Left hindlimb (tissue), 1 donor: ENCODE measurements at regions not wholly inside any gene's neighbourhood (a gene's known extent, or its start where the extent isn't known, plus 50 kb on each side); places are given as distances from the start of the nearest gene placed in this dataset.
"Not testable (repeated sequence)": the region's sequence is repeated elsewhere in the genome, so short reads cannot be mapped to it uniquely, and the experiment has no call there.

Source experiments
- DNase-seq: peaks from one replicate; pipeline ENCODE4 v3.0.0-alpha.2; 2018

DNA sequence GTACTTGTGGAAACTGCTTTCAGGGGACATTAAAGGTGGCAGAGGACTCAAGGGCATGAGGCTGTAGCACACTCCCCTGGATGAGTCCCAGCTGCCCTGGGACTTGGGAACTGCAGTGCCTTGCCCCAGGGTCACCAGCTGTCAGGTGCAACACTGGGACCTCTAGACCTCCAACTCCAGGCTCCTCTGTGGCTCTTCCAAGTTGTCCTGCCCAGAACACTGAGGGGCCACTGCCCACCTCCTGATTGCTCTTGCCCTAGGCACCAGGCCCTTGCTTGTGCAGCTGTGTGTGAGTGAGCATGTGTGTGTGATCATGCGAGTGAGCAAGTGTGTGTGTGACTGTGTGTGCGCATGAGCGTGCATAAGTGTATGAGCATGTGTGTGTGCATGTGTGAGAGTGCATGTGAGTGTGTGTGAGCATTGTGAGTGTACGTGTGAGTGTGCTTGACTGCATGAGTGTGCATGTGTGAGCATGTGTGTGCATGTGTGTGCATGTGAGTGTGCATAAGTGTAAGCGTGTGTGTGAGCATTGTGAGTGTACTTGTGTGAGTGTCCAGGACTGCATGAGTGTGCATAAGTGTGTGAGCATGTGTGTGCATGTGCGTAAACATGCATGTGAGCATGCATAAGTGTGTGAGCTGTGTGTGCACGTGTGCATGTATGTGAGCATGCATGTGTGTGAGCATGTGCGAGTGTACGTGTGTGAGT is 301.5 kb downstream of the NDUFA10 start:
- no peak for DNase-seq

DNA sequence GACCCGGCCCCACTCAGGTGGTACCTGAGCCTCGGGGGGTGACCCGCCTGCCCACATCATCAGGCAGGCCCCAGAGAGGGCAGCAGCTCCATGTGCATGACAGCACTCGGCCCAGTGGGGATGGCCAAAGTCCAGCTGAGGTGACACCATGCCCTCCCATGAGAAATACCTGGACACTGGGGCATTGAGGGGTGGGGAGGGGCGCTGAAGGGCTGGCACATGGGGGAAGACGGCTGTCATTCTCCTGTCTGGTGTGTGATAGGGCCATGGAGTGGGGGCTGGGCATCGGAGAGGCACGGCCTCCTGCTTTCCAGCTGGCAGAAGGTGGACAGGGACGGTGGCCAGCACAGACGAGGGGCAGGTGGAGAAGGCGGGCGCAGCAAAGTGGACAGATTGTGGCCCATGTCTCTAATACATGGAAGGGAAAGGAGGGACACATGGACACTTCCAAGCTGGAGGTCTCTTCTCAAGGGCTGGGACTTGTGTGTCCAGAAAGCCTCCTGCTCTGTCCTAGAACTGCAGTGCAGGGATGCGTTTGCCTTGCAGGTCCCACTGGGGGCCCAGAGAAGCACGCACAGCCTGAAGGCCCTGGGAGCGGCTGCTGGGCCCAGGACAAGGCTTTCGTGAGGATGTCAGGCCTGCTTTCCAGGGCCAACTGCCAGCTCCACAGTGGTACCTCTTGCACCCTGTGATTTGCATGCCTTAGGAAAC is 302.2 kb downstream of the NDUFA10 start:
- no peak for DNase-seq

DNA sequence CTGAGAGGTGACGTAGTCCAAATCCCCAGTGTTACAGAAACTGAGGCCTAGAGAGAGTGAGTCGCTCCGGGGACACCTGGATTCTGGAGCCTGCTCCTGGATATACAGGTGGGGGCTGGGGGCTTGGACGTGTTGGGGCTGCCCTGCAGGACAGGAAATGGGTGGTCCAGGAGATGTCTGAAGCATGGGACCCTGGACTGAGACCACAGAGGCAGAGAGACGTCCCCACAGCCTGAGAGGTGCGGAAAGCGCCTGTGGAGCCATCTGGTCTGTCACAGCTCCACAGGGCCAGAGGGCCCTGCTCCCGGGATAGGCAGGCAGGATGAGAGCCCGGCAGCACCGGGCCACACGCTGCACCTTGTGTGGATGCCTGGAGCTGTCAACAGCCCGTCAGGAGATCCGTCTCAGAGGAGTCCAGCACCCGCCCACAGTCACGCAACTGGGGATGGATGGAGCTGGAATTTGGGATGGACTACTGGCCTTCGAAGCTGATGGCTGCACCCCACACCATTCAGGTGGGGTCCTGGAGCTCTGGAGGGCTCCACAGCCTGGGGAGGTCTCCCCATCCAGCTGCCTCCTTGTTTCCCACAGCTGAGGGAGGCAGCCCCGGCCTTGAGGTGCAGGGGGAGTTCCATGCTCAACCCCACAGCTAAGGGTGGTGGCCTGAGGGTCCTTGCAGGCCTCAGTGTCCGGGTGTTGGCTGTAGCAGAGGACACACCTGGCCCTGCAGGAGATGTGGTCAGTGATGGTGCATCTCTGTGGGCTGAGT is 303.0 kb downstream of the NDUFA10 start:
- no peak for DNase-seq

DNA sequence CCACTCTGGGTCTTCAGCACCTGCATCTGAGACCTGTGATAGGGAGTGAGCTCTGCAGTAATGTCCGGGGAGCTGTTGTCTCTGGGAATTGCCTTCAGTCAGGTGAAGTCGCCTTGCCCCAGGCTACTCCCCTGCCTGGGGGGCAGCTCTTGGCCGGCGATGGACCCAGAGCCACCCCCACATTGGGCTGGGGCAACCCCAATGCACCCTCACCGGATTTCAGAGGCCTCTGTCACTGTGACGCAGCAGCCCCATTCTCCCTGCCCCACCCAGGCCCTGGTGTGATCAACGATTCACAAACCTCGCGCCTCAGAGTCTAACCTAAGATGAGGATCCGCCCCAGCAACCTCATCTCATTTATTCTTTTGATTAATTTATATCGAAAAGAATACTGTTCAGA is 303.6 kb downstream of the NDUFA10 start:
- no peak for DNase-seq

DNA sequence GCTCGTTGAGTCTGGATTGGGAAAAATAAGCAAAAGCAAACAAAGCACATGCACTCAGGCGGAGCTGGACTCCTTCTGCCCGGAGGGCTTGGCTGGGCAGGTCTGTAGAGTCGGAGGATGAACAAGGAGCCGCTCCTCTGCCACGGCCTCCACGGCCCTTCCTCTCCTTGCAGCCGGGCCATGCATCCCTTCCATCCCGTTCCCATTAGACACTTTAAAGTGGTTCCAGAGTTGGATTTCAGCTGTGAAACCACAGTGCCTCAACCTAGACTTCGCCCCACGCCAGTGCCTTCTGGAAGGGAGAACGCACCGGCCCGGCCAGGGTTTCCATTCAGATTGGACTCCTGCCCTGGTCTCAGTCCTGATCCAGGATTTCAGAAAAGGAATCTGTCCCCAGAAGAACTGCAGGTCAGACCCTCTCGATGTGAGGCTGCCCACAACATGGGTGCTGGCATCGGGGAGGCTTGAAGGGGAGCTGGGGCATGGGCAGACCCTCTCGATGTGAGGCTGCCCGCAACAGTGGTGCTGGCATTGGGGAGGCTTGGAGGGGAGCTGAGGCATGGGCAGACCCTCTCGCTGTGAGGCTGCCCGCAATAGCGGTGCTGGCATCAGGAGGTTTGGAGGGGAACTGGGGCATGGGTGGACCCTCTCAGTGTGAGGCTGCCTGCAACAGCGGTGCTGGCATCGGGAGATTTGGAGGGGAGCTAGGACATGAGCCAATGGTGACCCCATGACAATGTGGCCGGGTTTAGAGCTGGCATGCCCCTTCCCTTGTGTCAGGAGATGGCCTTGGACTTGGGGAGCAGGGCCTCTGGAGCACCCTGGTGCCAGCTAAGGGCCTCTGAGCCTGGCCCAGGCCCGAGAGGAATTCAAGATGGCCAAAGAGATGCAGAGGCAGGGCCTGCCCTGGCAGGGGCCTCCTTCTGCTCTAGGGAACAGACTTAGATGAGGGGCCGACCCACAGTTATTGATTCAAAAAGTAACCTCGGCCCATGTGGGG is 304.5 kb downstream of the NDUFA10 start:
- DNase-seq: no peak

DNA sequence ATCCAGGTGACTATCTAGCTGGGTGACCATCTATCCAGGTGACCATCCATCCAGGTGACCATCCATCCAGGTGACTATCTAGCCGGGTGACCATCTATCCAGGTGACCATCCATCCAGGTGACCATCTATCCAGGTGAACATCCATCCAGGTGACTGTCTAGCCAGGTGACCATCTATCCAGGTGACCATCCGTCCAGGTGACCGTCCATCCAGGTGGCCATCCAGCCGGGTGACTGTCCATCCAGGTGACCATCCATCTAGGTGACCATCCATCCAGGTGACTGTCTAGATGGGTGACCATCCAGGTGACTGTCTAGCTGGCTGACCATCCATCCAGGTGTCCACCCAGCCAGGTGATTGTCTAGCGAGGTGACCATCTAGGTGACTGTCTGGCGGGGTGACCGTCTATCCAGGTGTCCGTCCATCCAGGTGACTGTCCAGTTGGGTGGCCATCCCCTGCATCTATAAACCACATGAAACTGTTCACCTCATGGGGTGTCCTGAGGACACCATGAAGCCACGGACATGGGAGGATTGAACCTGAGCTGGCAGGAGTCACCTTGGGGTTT is 305.3 kb downstream of the NDUFA10 start:
- no peak for DNase-seq

DNA sequence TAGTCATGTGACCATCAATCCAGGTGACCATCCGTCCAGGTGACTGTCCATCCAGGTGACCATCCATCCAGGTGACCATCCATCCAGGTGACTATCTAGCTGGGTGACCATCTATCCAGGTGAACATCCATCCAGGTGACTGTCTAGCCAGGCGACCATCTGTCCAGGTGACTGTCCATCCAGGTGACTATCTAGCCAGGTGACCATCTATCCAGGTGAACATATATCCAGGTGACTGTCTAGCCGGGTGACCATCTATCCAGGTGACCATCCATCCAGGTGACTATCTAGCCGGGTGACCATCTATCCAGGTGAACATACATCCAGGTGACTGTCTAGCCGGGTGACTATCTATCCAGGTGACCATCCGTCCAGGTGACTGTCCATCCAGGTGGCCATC is 306.2 kb downstream of the NDUFA10 start:
- not testable (repeated sequence) for DNase-seq

DNA sequence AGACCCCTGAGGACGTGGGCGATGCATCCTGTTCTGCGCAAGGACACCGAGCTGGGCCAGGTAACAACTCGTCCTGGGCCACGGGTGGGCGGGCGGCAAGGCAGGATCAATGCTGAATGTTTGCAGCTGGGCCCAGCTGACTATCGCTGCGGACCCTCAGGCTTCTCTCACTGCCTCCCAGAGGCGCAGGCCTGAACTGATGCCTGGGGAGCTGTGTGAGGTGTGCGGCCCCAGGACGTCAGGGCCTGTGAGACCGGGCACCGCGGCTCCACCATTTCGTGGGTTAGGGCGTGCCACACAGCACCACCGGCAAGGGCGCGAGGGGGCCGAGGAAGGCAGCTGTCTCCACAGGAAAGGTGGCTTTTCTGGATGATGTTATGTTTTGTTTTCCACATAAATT is 307.4 kb downstream of the NDUFA10 start:
- no peak for DNase-seq

DNA sequence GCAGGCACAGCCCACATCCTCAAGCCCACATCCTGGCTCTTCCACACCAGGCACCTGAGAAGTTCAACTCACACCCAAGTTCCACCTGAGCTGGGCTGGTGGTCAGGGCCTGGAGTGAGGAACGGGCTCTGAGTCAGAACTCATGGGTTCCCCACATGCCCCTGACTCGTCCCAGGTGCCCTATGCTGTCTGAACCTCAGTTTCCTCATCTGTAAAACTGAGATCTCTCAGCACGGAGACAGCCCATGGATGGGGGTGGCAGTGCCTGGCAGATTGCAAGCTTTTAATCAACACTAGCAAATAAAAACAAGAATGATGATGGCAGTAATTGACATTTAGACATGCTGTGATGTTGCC is 307.8 kb downstream of the NDUFA10 start:
- no peak for DNase-seq

DNA sequence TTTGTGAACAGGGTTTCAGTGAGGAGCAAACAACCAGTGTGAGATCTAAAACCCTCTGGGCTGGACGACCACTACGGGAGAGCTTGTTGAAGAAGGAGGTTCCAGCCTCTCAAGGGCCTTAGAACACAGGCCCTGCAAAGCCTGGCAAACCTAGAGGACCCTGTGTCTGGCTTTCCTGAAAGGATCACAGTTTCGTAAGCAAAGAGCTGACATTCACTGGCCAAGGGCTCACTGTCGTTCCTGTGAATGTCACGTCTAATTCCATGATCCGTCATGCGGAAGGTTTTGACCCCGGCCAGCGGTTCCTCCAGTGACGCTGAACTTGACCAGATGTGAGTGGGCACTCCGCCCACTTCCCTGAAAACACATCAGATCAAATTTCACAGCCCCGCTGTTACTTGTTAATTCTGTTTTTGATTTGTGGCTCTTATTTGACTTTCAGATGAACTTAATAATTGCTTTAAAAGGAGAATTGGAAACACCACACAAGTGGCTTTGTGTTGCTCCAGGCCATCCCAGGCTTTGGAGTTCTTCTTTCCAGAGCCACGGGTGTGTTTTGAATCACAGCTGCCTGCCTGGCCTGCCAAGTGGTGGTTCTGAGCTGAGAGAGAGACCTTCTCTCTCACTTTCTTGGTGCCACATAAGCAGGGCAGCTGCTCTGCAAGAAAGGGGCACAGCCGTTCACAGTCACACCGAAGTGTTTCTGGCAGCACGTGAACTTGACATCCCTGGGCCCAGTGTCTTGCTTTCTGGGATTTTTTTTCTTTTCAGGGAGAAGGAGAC is 308.4 kb downstream of the NDUFA10 start:
- DNase-seq: peak; percentile 75

DNA sequence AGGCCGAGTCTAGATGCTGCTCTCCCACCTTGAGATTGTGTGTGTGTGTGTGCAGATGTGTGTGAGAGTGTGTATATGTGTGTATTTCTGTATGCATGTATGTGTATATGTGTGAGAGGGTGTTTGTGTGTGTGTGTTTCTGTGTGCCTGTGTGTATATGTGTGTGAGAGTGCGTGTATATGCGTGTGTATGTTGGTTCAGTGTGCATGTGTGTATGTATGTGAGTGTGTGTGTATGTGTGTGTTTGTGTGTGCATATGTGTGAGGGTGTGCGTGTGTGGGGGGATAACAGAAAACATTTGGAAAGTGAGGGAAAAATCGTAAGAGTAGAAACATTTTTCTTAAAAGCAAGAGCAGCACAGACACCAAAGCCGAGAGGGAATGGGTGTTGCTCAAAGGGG is 309.1 kb downstream of the NDUFA10 start:
- no peak for DNase-seq

DNA sequence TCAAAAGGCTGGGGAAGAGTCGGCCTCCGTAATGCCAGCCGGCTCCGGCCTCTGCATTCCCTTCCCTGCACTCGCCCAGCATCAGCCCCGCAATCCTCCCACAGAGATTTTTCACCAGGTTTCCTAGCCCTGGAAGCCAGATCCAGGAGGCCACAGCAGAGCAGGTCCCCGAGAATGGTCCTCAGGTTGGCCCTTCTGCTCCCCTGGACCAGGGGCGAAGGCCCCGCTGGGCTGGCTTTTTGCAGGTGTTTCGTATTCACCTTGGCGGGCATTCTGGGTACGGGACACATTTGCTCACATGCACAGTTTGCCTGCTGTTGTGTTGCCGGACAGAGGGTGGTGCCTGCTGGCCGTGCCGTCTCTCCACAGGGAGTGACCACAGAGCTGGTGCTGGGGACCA is 309.5 kb downstream of the NDUFA10 start:
- DNase-seq: no peak

DNA sequence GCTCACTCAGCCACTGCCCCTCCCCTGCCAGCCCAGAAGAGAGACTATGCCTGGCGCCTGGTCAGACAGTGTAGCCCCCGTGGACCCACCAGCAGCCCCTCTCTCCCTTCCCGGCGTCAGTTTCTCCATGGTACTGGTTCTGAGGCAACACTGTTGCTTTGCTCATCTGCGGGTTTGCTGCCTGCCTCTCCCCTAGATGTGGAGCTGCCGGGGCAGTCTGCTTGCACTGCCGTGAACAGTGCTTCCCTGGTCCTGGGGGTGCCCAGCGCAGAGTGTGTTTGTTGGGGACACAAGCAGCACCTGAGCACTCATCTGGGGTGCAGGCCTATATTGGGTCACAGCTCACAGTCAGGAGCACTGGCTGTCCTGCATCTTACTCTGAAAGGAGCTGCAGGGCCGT is 309.9 kb downstream of the NDUFA10 start:
- no peak for DNase-seq

DNA sequence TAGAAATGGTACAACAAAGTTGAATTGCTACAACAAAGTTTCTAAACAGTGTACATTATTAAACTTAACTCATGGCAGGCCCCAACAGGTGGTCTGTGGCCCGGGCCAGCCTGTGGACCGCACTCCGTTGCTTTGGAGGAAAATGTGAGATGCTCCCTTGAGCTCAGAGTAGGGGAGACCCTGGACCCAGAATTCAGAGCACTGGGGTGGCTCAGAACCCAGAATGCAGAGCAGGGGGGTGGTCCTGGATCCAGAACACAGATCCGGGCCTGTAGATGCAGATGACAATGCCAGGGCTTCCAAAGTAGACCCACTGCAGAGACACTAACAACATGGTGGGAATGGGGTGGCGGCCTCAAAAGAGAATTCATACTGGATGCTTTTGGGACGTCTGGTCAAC is 311.0 kb downstream of the NDUFA10 start:
- DNase-seq: no peak

DNA sequence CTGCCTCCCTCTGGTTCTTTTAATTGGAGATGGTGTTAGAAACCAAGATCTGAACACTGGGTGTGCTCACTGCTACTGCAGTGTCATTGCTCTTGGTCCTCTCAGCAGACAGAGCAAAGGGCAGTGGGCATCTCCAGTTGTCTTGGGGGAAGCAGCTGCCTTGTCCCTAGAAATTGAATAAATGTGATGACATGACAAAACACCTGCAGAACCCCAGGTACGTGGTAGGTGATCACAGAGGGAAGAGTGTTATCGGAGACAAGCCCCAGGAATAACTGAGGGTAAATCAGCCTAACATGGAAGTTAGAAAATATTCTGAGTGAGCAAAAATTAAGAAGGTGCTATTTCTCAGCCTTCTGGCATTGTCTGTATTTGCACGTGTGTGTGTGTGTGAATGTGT is 311.9 kb upstream of the HDAC4 start:
- no peak for DNase-seq

DNA sequence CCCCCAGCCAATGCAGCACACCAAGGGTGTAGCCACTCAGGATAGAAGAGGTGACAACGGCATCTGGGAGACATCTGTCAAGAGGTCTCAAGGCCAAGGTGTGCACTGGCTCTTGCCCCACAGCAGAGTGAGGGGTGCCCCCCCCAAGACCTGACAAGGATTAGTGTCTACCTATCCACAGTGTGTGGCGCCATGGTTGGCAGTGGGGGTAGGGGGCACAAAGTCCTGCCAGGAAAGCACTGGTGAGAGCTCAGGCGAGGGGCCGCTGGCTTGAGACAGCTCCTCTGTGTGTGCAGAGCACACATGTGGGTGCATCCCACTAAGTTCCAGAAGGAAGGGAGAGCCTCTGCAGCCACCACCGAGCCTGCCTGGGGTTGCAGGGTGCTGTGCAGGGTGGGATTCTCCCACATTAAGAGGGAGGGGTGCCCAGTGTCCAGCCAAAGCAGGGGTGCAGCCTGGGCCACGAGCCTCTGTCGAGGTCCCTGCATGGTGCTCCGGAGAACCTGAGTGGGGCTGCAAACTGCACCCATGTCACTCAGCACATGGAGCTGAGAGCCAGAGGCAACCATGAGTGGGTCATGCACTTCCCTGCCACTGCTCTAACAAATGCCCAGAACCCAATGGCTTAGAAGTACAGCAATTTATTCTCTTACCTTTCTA is 311.2 kb upstream of the HDAC4 start:
- no peak for DNase-seq

DNA sequence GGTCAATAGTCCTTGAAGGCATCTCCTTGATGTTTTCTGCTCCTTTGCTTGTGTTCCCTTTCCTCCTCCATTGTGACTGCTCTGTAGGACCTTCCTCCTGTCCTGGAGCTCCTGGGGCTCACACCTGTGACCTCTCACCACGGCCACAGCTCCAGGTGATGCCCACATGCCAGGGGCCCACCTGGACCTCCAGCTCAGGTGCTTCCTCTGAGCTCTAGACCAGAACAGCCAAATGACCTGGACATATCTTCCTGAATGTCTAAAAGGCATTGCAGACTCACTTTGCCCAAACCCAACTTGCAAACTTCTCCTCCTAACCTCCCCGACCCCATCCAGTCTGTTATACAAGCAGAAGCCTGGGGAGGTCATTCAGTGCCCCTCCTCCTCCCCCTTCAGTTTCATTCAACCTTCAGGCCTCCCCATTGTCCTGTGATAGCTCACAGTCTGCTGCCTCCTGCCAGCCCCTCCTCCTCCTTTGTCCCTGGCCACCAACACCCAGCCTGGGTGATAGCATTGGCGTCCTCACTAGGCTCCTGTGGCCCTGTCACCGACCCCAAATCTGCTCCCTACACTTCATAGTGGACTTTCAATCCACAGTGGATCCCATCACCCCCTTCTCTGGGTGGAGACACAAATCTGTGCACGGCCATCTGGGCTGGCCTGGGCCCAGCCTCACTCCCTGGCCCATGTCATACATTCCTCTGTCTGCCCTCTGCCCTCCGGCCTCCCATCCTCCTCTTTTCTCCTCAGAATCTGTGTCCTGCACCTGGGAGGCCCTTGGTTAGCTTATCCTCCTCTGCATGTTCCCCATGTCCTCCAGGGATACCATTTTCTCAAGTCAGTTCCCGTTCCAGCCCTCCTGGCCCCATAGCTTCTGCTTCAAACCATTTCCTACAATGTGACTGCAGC is 310.4 kb upstream of the HDAC4 start:
- no peak for DNase-seq

DNA sequence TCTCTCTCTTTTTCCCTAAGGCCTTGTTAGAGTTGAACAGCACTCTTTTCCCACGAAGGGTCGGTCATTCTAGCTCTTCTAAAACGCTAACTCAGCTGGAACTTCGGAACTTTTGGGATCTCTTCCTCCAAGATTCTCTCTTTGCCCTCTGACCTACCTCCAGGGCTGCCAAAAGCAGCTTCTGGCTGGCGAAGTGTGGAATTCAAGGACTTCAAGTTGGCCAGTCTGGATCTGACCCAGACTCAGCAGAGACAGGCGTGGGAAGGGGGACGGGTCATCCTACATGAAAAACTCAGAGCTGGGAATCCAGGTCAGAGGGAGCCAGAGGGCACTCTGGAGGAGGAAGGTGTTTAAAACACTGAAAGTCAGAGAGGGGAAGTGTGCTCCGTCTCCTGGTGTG is 305.5 kb upstream of the HDAC4 start:
- no peak for DNase-seq

DNA sequence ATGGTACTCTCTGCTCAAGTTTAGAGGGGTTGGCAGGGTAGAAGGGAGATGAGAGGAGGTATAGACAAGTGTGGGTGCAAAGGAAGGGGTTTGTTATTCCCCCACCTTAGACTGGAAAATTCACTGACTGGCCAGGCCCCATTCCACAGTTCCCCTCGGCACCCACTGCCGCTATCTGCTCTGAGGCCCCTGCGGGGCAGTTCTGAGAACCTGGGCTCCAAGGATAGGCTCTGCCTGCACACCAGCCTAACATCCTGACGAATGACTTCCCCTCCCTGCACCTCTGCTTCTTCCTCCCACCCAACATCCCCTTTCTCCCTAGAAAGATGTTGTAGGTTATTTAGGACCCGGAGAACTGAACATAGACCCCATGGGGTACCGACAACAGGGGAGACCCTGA is 303.9 kb upstream of the HDAC4 start:
- DNase-seq: no peak

DNA sequence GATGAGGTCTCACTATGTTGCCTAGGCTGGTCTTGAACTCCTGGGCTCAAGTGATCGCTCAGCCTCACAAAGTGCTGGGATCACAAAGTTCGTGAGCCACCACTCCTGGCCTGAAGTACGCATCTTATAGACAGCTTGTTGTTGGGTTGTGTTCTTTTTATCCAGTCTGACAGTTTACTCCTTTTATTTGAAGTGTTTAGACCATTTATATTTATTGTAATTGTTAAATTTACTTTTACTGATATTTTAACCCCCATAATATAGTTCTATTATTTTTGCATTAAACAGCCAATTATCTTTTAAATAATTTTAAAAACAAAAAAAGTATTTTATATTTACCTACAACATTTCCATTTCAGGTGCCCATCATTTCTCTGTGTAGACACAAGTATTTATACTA is 303.0 kb upstream of the HDAC4 start:
- no peak for DNase-seq
